Anterior cingulate cortex (tissue), 58 donors: ENCODE measurements at regions not wholly inside any gene's neighbourhood (a gene's known extent, or its start where the extent isn't known, plus 50 kb on each side); places are given as distances from the start of the nearest gene placed in this dataset.

ENCODE experiments used
- DNase-seq, 58 donors: peaks; one replicate each; lab custom pipeline; 2025; lab: John Stamatoyannopoulos, UW

GRCh38 chr1:234675572-234675971, 65.6 kb upstream of the IRF2BP2 start:
- peak in 1 of 58 donors; percentile 11 for DNase-seq

- no peak for DNase-seq
Measured at GRCh38 chr1:234675006-234675405, 65.0 kb upstream of the IRF2BP2 start.

DNA sequence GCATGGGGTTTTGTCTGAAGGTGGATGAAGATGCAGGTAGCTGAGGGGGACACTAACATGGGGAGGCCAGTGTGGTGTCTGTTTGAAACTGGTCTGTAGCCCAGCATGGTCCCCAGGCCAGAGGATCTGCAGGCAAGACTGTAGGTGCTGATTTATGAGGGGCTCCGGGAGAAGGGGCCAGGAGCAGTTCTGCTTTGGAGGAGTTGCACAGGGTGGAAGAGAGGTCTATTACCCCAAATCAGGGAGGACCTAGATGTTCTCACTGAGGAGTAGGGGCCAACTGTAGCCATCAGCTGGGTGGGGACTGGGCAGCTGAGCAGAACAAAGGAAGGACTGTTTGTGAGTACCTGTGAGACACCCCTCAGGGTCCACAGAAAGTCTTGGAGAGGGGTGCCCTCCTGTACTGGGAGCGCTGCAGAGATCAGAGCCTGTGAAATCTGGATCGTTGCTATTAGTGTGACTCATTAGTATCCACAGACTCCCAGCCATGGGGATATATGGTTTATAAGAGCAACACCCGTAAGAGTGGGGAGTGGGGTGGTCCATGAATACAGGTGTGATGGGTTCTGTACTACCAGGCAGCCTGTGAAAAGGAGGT, 64.3 kb upstream of the IRF2BP2 start:
- no peak for DNase-seq

DNA sequence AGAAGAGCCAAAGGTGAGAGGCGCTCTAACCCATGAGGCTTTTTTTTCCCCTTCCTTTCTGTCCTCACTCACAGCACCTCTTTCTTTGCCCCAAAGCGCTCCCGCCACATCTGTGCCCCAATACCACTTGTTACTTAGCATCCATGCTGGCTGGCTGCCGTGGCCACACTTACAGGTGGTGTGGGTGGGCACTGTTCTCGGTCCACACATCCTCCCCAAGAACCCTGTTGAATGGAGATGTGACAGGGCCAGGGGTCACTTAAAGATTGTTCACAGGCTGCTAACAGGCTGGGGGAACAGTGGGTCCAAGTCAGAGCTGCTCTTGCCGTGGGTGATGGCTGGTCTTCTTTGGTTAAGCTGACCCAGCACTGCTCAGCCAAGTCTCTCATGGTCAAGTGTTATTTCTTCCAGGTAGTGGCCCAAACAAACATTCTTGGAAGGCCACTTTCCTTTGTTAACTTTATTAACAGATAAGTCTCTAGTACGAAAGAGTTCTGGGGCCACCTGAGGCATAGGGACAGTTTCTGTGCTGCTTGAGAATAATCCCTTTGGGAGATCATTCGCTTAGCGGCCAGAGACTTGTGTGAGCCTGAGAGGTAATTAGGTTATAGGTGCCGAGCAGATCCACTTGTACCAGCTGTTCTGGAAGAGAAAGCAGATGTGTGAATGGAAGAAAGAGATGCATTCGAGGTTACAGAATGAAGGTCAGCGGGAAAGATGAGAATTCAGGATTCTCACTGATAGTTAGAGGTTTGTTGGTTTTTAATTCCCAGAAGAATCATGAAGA, 62.6 kb upstream of the IRF2BP2 start:
- DNase-seq: no peak

GRCh38 chr1:234670967-234671626, 61.1 kb upstream of the IRF2BP2 start:
- no peak for DNase-seq

- no peak for DNase-seq
Measured at GRCh38 chr1:234669499-234669898, 59.5 kb upstream of the IRF2BP2 start.

DNA sequence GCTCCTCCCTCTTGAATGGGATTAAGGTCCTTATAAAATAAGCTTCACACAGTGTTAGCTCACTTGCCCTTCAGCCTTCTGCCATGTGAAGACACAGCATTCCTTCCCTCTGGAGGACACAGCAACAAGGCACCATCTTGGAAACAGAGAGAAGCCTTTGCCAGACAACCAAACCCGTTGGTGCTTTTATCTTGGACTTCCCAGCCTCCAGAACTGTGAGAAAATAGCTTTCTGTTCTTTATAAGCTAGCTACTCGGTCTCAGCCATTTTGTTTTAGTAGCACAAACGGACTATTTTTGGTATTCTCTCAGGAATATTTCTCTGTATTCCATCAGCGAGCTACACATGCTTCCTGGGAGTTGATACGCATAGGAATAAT, 58.6 kb upstream of the IRF2BP2 start:
- DNase-seq: no peak

DNA sequence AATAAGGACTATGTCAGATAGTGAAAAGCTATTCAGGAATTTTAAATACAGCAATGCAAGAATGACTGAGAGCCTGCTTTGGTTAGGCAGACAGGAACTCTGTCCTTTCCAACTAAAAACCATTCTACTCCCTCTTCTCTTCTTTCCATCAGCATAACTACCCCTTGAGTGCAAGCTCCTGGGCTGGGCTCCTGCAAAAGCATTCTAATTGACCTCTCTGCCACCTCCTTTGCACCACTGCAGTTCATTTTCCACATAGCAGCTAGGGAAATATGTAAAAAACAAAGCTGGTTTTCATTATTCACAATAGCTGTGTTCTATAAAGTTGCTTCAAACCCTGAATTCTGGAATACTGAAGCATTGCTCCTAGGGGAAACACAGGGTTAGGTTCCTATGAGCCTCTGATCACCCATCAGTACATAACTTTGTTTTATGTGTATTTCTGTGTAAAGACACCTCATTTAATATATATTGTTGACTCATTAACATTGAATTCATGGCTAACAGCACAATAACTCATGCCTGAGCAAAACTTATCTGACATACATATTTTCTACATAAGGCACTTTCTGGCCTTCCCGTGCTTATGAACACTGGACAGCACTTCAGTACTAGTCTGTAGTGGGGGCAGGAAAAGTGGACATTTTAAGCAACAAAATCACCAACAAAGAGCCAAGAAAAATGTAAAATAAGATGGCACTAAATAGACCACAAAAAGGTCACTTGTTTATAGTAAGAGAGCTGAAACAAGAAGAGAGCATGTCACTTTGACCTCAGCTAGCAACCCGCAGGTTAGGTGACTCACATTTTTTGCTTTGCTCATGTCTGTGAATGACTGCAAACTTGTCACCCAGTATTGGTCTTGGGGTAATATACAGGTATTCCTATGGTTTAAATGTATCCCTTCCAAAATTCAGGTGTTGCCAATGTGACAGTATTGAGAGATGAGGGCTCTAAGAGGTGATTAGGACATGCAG, 57.9 kb upstream of the IRF2BP2 start:
- DNase-seq: no peak

DNA sequence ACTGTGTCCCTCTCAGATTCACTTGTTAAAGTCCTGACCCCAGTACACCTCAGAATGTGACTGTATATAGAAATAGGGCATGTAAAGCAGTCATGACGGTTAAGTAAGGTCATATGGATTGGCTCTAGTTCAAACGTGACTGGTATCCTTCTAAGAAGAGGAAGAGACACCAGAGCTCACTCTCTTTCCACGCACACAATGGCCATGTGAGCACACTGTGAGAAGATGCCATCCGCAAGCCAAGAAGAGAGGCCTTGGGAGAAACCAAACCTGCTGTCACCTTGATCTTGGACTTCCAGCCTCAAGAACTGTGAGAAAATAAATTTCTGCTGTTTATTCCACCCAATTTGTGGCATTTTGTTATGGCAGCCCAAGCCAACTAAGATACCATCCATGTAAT, 56.8 kb upstream of the IRF2BP2 start:
- DNase-seq: no peak

DNA sequence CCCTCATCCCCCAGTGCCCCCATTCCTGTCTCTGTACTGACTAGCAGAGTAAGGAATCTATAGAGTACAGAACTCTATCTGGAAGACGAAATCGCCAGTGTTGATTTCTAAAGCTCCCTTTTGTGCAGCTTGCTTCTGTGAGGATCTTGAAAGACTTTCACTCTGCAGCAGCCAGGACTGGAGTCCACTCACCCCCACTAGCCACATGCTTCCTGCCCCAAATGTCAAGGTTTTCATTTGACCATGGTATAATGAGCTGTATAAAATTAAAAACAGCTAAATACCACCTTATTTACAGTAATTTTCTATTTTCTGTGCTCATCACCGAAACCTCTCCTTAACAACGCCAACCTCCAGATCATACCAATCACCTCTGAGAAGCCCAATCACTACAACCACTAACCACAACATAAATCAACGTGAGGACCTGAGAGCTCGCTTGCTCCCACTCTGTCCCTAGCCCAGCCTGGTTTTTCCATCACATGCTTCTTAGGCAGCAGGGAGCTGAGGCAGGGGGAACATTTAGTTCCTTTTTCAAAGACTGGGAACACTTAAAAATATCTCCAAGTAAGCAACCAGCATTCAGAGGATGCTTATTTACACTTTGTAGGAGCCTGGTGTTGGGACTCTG, 56.1 kb upstream of the IRF2BP2 start:
- DNase-seq: no peak

GRCh38 chr1:234662148-234662547, 52.2 kb upstream of the IRF2BP2 start:
- DNase-seq: no peak

GRCh38 chr1:234661317-234661928, 51.4 kb upstream of the IRF2BP2 start:
- DNase-seq: no peak

GRCh38 chr1:234660536-234661316, 50.7 kb upstream of the IRF2BP2 start:
- no peak for DNase-seq
